ENCODE measurements at regions not wholly inside any gene's neighbourhood (a gene's known extent, or its start where the extent isn't known, plus 50 kb on each side); places are given as distances from the start of the nearest gene placed in this dataset.

DNA sequence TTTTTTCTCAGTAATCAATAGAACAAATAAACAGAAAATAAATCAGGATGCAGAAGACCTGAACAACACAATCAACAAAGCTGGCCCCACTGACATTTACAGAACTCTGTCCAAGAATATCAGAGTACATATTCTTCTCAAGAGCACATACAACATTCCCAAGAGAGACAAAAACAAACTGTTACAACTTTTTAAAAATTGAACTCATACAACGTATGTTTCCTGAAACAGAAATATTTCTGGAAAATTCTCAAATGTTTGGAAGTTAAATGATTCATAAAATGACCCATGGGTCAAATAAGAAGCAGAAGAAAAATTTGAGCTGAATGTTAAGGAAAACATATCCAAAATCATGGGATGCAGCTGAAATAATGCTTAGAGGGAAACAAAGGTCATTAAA, 93.9 kb upstream of the VIPR2 start:
- TF ChIP-seq CTCF (IDR thresholded peaks at IDR 0.05) = no peak
- TF ChIP-seq POLR2A (IDR thresholded peaks at IDR 0.05) = no peak
- TF ChIP-seq POLR2AphosphoS5 (IDR thresholded peaks at IDR 0.05) = no peak
